IPS DF 4.7 (cell line): ENCODE measurements at regions not wholly inside any gene's neighbourhood (a gene's known extent, or its start where the extent isn't known, plus 50 kb on each side); places are given as distances from the start of the nearest gene placed in this dataset.

ENCODE experiments used
- DNase-seq: peaks from one replicate; pipeline ENCODE4 v3.0.0-alpha.2; 2013; ENCODE audit warnings: low spot score; ENCODE audit errors: extremely low read depth

- no peak for DNase-seq
Measured at GRCh38 chr21:38958940-38959691, 153.4 kb downstream of the ETS2 start.

GRCh38 chr21:38958323-38958705 lies 152.6 kb downstream of the ETS2 start:
- DNase-seq = no peak

DNA sequence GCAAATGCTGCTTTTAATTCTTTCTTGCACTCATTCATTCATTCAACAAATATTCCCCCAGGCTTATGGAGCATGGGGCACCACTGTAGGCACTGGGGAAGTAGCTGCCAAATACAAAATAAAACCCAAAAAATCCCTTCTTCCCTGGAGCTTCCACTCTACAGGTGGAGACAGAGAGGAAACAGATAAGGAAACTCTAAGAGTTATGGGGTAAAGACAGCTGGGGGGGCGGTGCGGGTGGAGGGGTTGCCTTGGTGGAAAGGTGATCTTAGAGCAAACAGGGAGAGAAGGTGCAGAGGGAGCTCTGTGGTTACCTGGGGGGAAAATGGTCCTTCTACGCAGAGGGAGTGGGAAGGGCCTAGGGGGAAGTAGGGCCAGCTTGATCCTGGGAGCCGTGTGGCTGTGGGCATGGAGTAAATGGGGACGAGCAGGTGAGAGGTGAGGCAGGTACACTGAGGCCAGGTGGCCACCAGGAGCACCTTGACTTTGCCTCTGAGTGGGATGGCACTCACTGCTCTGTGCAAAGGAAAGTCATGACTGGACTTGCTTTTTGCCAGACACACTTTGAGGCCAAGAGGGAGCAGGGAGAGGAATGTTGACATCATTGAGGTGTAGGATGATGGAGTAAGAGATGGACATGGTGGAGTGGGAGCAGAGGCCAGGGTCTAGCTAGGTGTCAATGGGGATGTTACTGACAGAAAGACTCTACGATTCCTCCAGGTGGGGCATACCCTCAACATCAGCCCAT lies 152.0 kb downstream of the ETS2 start:
- no peak for DNase-seq

DNA sequence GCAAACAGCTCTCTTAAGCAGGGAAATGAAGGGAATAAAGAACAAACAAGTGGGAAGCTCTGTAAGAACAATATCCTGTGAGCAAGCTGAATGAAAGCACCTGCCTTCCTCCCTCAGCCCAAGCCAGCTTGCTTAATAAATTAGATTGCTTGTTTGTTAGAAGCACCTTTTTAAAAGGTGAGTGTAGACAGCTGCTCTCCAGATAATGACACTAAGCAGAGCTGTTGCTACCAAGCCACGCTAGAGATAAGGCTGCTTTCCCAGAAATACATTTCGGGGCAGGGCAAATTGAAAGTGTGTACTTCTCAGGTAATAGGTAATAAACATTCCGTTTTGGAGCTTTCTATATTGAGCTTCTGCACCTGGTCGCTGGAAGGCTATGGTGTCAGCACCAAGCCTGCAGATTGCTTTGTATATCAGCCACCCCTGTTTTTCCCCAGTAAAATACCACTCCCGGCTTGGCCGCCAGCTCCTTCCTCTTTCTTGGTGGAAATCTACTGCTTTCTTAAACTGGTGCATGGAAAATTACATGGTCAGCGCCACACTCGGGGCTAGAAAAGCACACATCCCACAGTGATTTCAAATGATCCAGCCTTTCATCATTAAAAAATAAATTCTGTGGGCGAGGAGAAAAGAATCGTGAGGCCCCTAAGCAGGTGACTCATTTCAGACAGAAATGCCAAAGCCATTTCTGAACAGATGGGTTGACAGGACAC lies 151.3 kb downstream of the ETS2 start:
- DNase-seq = no peak

DNA sequence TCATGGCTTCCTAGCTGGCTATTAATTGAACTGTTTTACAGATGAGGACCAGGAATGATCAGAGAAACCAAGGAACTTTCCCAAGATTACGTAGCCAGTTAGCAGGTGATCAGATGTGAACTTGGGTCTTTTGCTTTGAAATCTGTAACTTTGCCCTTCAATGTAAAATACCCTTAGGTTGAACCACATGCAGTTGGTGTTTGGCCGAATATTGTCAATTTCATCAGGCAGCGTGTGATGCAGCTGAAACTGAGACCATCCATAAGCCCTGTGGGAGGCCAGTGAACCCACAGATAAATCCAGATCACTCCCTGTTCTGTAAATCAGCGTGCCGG lies 150.8 kb downstream of the ETS2 start:
- DNase-seq = no peak

- DNase-seq = no peak
Measured at GRCh38 chr21:38956007-38956406, 150.3 kb downstream of the ETS2 start.

DNA sequence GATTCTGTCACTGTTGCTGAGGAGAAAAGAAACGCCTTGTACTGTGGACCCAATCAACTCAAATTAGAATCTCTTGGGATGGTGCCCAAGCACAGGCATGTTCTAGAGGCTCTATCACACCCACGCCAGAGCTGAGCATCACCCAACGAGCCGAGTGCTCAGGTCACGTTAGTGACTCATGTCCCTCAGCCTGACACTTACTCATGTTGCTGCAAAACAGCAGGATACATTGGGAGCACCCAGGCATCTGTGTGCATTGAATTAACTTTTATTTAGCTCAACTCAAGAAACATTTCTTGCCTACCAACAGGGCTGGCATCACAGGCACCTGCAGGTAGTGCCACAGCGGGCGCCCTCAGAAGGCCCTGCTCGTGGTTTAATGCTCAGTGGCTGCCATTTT lies 149.8 kb downstream of the ETS2 start:
- no peak for DNase-seq

- no peak for DNase-seq
Measured at GRCh38 chr21:38954588-38955004, 148.9 kb downstream of the ETS2 start.

- no peak for DNase-seq
Measured at GRCh38 chr21:38953516-38953915, 147.8 kb downstream of the ETS2 start.

GRCh38 chr21:38952890-38953289 lies 147.2 kb downstream of the ETS2 start:
- no peak for DNase-seq

DNA sequence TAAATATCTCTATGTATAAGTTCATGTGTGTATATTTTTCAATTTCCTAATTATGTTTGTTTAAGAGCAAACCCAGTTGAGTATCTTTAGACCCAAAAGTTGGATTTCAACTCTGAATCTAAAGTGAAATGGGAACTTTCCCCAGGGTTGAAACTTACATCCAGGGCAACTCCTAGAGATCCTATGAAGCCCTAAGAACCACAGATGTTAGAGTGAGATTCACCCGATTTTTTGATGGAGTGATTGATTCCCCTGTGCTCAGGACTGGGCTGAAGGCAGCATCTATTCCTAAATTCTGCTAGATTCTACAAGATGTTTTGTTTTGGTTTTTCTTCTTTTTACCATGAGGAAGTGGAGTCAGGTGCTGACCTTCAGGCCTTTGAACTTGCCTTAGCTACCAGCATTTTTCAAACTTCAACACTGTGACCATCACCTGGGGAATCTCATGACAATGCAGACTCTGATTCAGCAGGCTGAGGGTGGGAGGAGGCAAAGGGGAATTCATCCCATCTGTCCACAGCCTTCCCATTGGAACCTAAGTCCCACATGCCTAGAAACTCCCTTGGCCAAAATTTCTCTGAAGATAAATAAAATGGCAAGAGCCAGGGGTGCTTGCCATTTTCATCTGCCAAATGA lies 145.5 kb downstream of the ETS2 start:
- no peak for DNase-seq

DNA sequence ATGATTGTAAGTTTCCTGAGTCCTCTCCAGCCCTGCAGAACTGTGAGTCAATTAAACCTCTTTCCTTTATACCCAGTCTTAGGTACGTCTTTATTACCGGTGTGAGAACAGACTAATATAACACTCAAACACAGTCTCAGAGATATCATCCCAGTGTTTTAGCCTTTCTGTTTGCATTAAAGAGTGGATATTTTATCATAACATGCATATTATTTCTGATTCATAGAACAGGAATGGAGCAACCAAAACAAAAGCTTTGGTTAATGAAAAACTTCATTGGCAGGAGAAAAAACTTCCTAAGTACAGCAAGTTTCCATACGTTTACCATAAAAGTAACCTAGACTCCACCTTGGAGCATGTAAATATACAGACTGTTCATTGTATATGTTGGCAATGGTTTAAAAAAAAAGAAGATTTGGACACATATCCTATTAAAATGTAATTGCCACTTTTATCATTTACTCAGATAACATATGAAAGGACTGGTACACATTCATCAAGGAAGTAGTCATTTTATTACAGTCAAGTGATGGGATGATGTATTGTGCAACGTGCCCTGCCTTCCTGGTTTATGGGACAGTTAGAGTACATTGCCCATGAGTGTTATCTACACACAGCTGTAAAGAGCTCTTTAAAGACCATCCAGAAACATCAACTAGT lies 144.8 kb downstream of the ETS2 start:
- no peak for DNase-seq

DNA sequence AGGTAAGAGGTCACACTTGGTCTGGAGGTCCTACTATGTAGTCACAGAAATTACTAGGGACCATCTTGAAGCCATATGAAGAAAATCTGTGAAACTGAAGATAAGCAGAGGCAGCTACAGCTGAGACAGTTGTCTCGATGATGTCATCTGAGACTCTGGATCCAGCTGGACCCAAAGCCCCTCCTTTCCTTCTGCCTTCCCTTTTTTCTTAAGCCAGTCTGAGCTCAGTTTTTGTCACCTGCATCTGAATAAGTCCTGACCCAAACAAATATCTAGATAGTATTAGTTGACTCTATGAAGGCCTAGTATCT lies 143.3 kb downstream of the ETS2 start:
- no peak for DNase-seq

DNA sequence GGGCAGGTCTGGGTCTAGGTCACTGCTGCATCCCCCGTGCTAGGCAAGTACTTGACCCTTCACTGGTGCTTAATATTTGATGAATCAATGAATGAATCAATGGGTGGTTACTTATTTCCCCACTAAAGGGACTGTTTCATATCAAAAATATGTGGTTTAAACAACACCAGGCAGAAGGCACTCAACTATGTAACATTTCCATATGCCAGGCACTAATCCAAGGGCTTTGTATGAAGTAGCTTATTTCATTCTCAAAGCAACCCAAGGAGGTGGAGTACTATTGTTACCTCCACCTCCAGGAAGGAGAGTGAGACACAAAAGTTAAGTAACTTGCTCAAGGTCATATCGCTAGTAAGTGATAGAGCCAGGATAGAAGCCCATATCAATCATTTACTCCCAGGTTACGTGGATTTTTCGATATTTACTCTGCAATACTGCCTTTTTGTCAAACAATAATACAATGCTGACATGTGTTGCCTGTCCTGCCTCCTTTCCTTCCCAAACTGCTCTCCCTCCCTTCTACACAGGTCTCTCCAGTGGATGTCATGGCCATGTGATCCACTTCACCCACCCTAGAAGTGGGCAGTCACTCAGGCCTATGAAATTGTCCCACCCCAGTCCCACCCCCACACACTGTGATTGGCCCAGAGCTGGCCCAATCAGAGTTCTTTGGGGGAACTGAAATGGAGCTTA lies 142.8 kb downstream of the ETS2 start:
- DNase-seq = no peak

GRCh38 chr21:38945545-38946245 lies 140.0 kb downstream of the ETS2 start:
- no peak for DNase-seq

DNA sequence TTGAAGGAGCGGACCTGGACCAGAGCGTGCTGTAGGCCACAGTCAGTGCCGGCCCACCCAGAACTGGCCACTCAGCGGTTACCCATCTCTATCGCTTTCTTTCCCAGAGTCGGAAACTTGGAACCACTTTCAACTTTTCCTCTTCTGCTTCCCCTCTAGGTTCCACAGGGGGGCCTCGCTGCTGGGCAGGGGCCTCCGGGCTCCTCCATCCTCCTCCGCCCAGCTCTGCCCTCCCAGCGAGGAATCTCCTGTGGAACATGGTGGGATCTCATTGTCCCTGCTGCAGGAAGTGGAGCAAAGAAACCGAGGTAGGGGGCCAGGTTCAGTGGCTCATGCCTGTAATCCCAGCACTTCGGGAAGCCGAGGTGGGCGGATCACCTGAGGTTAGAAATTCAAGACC lies 139.2 kb downstream of the ETS2 start:
- DNase-seq = no peak

DNA sequence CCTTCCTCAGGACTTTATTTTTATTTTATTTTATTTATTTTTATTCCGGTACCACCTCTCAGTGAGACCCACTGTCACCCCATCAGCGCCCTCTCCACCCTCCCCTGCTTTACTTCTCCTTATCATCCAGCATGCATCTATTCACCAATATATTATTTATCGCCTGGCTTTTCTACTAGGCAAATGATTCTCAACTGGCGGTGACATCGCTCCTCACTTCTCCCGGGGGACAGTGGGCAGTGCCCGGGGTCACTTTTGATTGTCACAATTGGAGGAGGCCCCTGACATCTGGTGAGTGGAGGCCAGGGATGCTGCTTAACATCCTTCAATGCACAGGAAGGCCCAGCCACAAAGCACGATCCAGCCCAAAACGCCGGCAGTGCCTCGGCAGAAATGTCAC lies 138.7 kb downstream of the ETS2 start:
- DNase-seq = no peak

- no peak for DNase-seq
Measured at GRCh38 chr21:38942748-38943211, 137.1 kb downstream of the ETS2 start.

DNA sequence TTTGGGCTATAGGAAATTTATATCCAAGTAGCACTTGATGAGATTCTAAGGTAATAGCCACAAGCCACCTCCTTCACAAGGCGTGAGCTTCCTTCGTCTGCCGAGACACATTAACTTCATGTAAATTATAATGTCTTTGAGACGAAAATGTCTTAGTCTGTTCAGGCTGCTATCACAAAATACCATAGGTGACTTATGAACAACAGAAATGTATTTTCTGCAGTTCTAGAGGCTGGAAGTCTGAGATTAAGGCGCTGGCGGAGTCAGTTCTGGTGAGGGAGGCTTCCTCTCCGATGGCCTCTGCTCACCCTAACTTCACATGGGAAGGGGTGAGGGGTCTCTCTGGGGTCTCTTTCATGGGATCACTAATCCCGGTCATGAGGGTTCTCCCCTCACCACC lies 133.0 kb downstream of the ETS2 start:
- no peak for DNase-seq

GRCh38 chr21:38938343-38938742 lies 132.6 kb downstream of the ETS2 start:
- DNase-seq = no peak
